Activated T-helper 9 cell treated with anti-CD3 and anti-CD28 coated beads, Interleukin-2, amount 50 U/mL, for 16 hours (primary cell): ENCODE measurements at regions not wholly inside any gene's neighbourhood (a gene's known extent, or its start where the extent isn't known, plus 50 kb on each side); places are given as distances from the start of the nearest gene placed in this dataset.
"Not testable (repeated sequence)": the region's sequence is repeated elsewhere in the genome, so short reads cannot be mapped to it uniquely, and the experiment has no call there.

Experiments
- DNase-seq: peaks from one replicate; pipeline ENCODE4 v3.0.0-alpha.2; 2020; ENCODE audit warnings: low read depth

GRCh38 chr2:234374736-234375135 is 122.1 kb downstream of the ARL4C start:
- DNase-seq = no peak

GRCh38 chr2:234374150-234374508 is 122.8 kb downstream of the ARL4C start:
- DNase-seq = no peak

- no peak for DNase-seq
Observed at GRCh38 chr2:234373481-234374149, 123.3 kb downstream of the ARL4C start.

GRCh38 chr2:234373060-234373459 is 123.8 kb downstream of the ARL4C start:
- DNase-seq = no peak

- no peak for DNase-seq
Observed at GRCh38 chr2:234372506-234372905, 124.4 kb downstream of the ARL4C start.

- peak; percentile 12 for DNase-seq
Observed at GRCh38 chr2:234368861-234369261, 128.0 kb downstream of the ARL4C start.

- DNase-seq = no peak
Observed at GRCh38 chr2:234366891-234367290, 130.0 kb downstream of the ARL4C start.

- no peak for DNase-seq
Observed at GRCh38 chr2:234364661-234365060, 132.2 kb downstream of the ARL4C start.

GRCh38 chr2:234363647-234364294 is 133.1 kb downstream of the ARL4C start:
- no peak for DNase-seq

GRCh38 chr2:234363011-234363487 is 133.8 kb downstream of the ARL4C start:
- no peak for DNase-seq

GRCh38 chr2:234360313-234360975 is 136.4 kb downstream of the ARL4C start:
- not testable (repeated sequence) for DNase-seq

- no peak for DNase-seq
Observed at GRCh38 chr2:234357666-234358065, 139.2 kb downstream of the ARL4C start.

- no peak for DNase-seq
Observed at GRCh38 chr2:234355808-234356365, 141.0 kb downstream of the ARL4C start.

- DNase-seq = no peak
Observed at GRCh38 chr2:234355021-234355720, 141.7 kb downstream of the ARL4C start.

- no peak for DNase-seq
Observed at GRCh38 chr2:234352270-234352669, 144.6 kb downstream of the ARL4C start.

GRCh38 chr2:234351866-234352265 is 145.0 kb downstream of the ARL4C start:
- DNase-seq = not testable (repeated sequence)

- no peak for DNase-seq
Observed at GRCh38 chr2:234348081-234348480, 148.8 kb downstream of the ARL4C start.

GRCh38 chr2:234345921-234346320 is 151.0 kb downstream of the ARL4C start:
- DNase-seq = no peak

- DNase-seq = no peak
Observed at GRCh38 chr2:234344012-234344411, 152.9 kb downstream of the ARL4C start.

GRCh38 chr2:234343372-234343771 is 153.5 kb downstream of the ARL4C start:
- no peak for DNase-seq

GRCh38 chr2:234341306-234341985 is 155.4 kb downstream of the ARL4C start:
- DNase-seq = no peak

GRCh38 chr2:234339501-234339900 is 157.4 kb downstream of the ARL4C start:
- no peak for DNase-seq
